Body of pancreas (tissue), 4 donors: ENCODE measurements at regions not wholly inside any gene's neighbourhood (a gene's known extent, or its start where the extent isn't known, plus 50 kb on each side); places are given as distances from the start of the nearest gene placed in this dataset.

ENCODE experiments used
- ATAC-seq: fragments of 150-250 bp; one replicate; pipeline ENCODE4 v1.9.1; 2016
- DNase-seq, 4 donors: peaks; one replicate each; pipeline ENCODE4 v3.0.0-alpha.2; 2019
- H3K27ac ChIP-seq, 4 donors: fragments of 200-600 bp; sonication (generic); 1 replicate in 3 of 4; 2 replicates in 1 of 4; pipeline versions ENCODE4 v1.5.1 to v1.6.1; 2016 to 2019; ENCODE audit warnings: mild to moderate bottlenecking in 1 of 4, mixed read lengths in 1 of 4, moderate library complexity in 1 of 4
- H3K27me3 ChIP-seq, 2 donors: fragments of 200-600 bp; sonication (generic); one replicate each; pipeline ENCODE4 v1.6.0; 2016; ENCODE audit warnings: mild to moderate bottlenecking in 1 of 2
- H3K36me3 ChIP-seq, 2 donors: fragments of 200-600 bp; sonication (generic); replicated peaks in 1 of 2; 2 replicates each; pipeline ENCODE4 v1.5.1; 2016; ENCODE audit warnings: low read depth in 2 of 2; ENCODE audit not compliant: insufficient read depth in 1 of 2
- H3K4me1 ChIP-seq: fragments of 200-600 bp; sonication (generic); one replicate; pipeline ENCODE4 v1.6.0; 2016
- H3K4me3 ChIP-seq, 2 donors: fragments of 200-600 bp; sonication (generic); 1 replicate in 1 of 2; 2 replicates in 1 of 2; pipeline ENCODE4 v1.5.1; 2016 to 2019
- H3K9me3 ChIP-seq, 3 donors: fragments of 200-600 bp; sonication (generic); 1 replicate in 2 of 3; 2 replicates in 1 of 3; pipeline ENCODE4 v1.5.1; 2016
- CTCF ChIP-seq, 7 experiments: fragments of 450-650 bp in 4 of 7; fragments of 200-600 bp in 3 of 7; sonication (generic) in 3 of 7; IDR thresholded peaks; one replicate each; pipeline ENCODE4 v1.5.1; 2016 to 2019; ENCODE audit warnings: antibody characterized with exemption in 7 of 7
- POLR2A ChIP-seq, 3 donors: fragments of 450-650 bp; IDR thresholded peaks; one replicate each; pipeline ENCODE4 v1.6.1; 2016; ENCODE audit warnings: antibody characterized with exemption in 3 of 3, mild to moderate bottlenecking in 2 of 3
- WGBS, 2 donors: methylation state at CpG; one replicate each; pipeline ENCODE4 v1.1.5; 2017; 5-methylcytosine and 5-hydroxymethylcytosine counted together
- intact Hi-C: fragments of 100-400 bp; cut with DNase I; formaldehyde crosslinking; loops from one replicate; pipeline ENCODE4 v1.15.1; 2023

DNA sequence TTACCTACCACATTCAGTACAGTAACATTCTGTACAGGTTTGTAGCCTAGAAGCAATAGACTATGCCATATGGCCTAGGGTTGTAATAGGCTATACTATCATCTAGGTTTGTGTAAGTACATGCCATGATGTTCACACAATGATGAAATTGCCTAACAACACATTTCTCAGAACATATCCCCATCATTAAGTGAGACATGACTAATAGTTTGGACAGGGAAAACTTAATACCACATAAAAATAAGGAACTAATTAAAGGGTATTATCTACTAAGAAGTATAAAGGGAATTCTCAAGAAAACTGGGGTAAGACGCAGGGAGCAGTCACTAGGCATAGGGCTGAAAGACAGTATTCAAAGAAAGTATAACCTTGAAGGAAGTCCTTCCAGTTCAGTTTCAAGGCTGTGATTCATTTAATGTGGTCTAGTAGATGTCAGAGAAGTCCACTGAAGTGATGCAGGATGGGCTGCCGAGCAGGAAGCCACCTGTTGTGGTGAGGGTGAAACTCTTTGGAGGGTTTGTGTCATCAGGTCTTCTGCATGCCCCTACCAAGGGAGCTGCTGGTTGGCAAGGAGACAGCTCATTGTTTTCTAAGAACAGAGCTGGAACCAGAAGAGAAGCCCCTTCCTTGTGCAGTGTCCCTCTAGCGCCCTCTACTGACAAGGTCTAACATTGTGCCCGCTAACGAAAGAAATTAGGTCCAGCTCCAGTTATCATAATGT lies 122.9 kb downstream of the OLFM4 start:
- peak; percentile 55 to 74 (median 66) for DNase-seq
- ATAC-seq = peak; percentile 54
- intact Hi-C loops = no loop called here

DNA sequence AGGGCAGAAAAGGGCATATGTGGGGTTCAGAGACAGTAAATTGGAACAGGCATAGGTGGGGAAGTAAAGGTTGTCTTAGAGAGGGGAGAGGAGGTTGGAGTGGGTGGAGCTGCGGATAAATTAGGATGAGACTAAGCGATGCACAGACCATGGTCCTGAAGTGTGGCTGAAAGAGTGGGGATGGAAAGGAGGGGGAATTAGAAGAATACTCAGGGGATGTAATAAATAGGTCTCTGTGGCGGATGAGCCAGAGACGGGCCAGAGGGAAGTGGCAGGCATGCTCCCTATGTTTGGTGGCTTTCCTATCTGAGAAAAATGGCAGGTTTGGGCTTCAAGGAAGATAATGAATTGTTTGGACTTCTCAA lies 123.4 kb downstream of the OLFM4 start:
- peaks cover 0 to 3% of the 10 kb centered on the region in 2 donors for H3K27me3 ChIP-seq
- 10 to 11% methylated on average over 4 of the region's 4 CpGs for WGBS, 2 donors
- no peak for DNase-seq

More for the DNA sequence above, 122.9 kb downstream of the OLFM4 start:
- no peak overlapping the region for H3K27ac ChIP-seq
- no peaks in the 10 kb centered on the region for H3K9me3 ChIP-seq
- TF ChIP-seq CTCF (IDR thresholded peaks at IDR 0.05) = peak; percentile 72 to 83 (median 77)
- TF ChIP-seq POLR2A (IDR thresholded peaks at IDR 0.05) = no peak
- no peak overlapping the region for H3K4me3 ChIP-seq
- no peaks in the 10 kb centered on the region for H3K4me1 ChIP-seq
- H3K27me3 ChIP-seq = peaks cover 0 to 3% of the 10 kb centered on the region in 2 donors
- no peaks in the 10 kb centered on the region for H3K36me3 ChIP-seq
- WGBS, 2 donors = 32 to 33% methylated on average over 5 of the region's 5 CpGs

GRCh38 chr13:53158201-53158600 lies 129.6 kb downstream of the OLFM4 start:
- intact Hi-C loops = no loop called here
- Histone ChIP-seq H3K27ac (no peak overlapping the region), H3K9me3 (no peaks in the 10 kb centered on the region), H3K27me3 (peaks cover 0 to 3% of the 10 kb centered on the region in 2 donors), H3K36me3 (no peaks in the 10 kb centered on the region), H3K4me3 (no peak overlapping the region), H3K4me1 (no peaks in the 10 kb centered on the region)
- 81 to 88% methylated on average over 1 of the region's 1 CpG for WGBS, 2 donors
- no peak for TF ChIP-seq CTCF (IDR thresholded peaks at IDR 0.05)
- TF ChIP-seq POLR2A (IDR thresholded peaks at IDR 0.05) = no peak
- no peak for ATAC-seq
- no peak for DNase-seq

More for the DNA sequence above, 123.4 kb downstream of the OLFM4 start:
- no peaks in the 10 kb centered on the region for H3K4me1 ChIP-seq
- TF ChIP-seq POLR2A (IDR thresholded peaks at IDR 0.05) (no peak), CTCF (IDR thresholded peaks at IDR 0.05) (peak in 1 of 7 experiments; percentile 3)
- no peaks in the 10 kb centered on the region for H3K9me3 ChIP-seq
- H3K27ac ChIP-seq = no peak overlapping the region
- no peaks in the 10 kb centered on the region for H3K36me3 ChIP-seq
- intact Hi-C loops = no loop called here
- no peak overlapping the region for H3K4me3 ChIP-seq
- ATAC-seq = no peak

- TF ChIP-seq CTCF (IDR thresholded peaks at IDR 0.05) = no peak
- TF ChIP-seq POLR2A (IDR thresholded peaks at IDR 0.05) = no peak
- Histone ChIP-seq H3K4me3 (no peak overlapping the region), H3K27ac (no peak overlapping the region), H3K27me3 (no peaks in the 10 kb centered on the region), H3K36me3 (no peaks in the 10 kb centered on the region), H3K9me3 (no peaks in the 10 kb centered on the region), H3K4me1 (no peaks in the 10 kb centered on the region)
- no peak for DNase-seq
- WGBS, 2 donors = 97 to 100% methylated on average over 1 of the region's 1 CpG
- intact Hi-C loops = no loop called here
- no peak for ATAC-seq
Observed at GRCh38 chr13:53159431-53159830, 130.8 kb downstream of the OLFM4 start.

GRCh38 chr13:53160211-53160610 lies 131.6 kb downstream of the OLFM4 start:
- H3K4me1 ChIP-seq = no peaks in the 10 kb centered on the region
- intact Hi-C loops = no loop called here
- H3K27me3 ChIP-seq = no peaks in the 10 kb centered on the region
- no peak for DNase-seq
- H3K9me3 ChIP-seq = no peaks in the 10 kb centered on the region
- no peak for TF ChIP-seq CTCF (IDR thresholded peaks at IDR 0.05)
- TF ChIP-seq POLR2A (IDR thresholded peaks at IDR 0.05) = no peak
- H3K27ac ChIP-seq = no peak overlapping the region
- no peaks in the 10 kb centered on the region for H3K36me3 ChIP-seq
- no peak for ATAC-seq
- H3K4me3 ChIP-seq = no peak overlapping the region
- 80 to 83% methylated on average over 7 of the region's 7 CpGs for WGBS, 2 donors
